Heart left ventricle (tissue), 16 donors: ENCODE measurements at regions not wholly inside any gene's neighbourhood (a gene's known extent, or its start where the extent isn't known, plus 50 kb on each side); places are given as distances from the start of the nearest gene placed in this dataset.

Experiments
- ATAC-seq, 4 donors: fragments of 200-7000 bp; cut with Tn5 transposase; one replicate each; pipeline ENCODE4 v1.9.1; 2020 to 2022; ENCODE audit warnings: moderate library complexity in 4 of 4, mild to moderate bottlenecking in 3 of 4, moderate number of reproducible peaks in 1 of 4
- DNase-seq, 5 donors: peaks; one replicate each; pipeline ENCODE4 v3.0.0-alpha.2; 2020
- H3K27ac ChIP-seq, 12 donors: fragments of 200-600 bp; sonication (generic) in 4 of 12; one replicate each; pipeline versions ENCODE4 v1.5.0 to v1.8.0; 2016 to 2022; ENCODE audit warnings: mild to moderate bottlenecking in 2 of 12
- H3K27me3 ChIP-seq, 9 donors: fragments of 200-600 bp; sonication (generic) in 2 of 9; one replicate each; pipeline versions ENCODE4 v1.5.1 to v1.8.0; 2016 to 2022; ENCODE audit warnings: mild to moderate bottlenecking in 3 of 9
- H3K36me3 ChIP-seq, 9 donors: fragments of 200-600 bp; sonication (generic) in 2 of 9; one replicate each; pipeline versions ENCODE4 v1.5.0 to v1.8.0; 2018 to 2022; ENCODE audit warnings: mild to moderate bottlenecking in 2 of 9
- H3K4me1 ChIP-seq, 12 donors: fragments of 200-600 bp; sonication (generic) in 4 of 12; one replicate each; pipeline versions ENCODE4 v1.5.0 to v1.8.0; 2016 to 2022; ENCODE audit warnings: mild to moderate bottlenecking in 3 of 12
- H3K4me3 ChIP-seq, 12 donors: fragments of 200-600 bp; sonication (generic) in 4 of 12; one replicate each; pipeline versions ENCODE4 v1.5.0 to v1.8.0; 2017 to 2022; ENCODE audit warnings: mild to moderate bottlenecking in 9 of 12, moderate library complexity in 4 of 12
- H3K9me3 ChIP-seq, 12 donors: fragments of 200-600 bp; sonication (generic) in 4 of 12; one replicate each; pipeline versions ENCODE4 v1.5.0 to v1.8.0; 2016 to 2022; ENCODE audit warnings: mild to moderate bottlenecking in 1 of 12
- CTCF ChIP-seq, 12 donors: fragments of 200-600 bp; sonication (generic) in 4 of 12; IDR thresholded peaks; one replicate each; pipeline versions ENCODE4 v1.5.0 to v1.8.0; 2018 to 2022; ENCODE audit warnings: antibody characterized with exemption in 12 of 12, mild to moderate bottlenecking in 5 of 12
- POLR2A ChIP-seq, 2 donors: fragments of 450-650 bp; IDR thresholded peaks; one replicate each; pipeline ENCODE4 v1.6.1; 2017; ENCODE audit warnings: antibody characterized with exemption in 2 of 2, mild to moderate bottlenecking in 2 of 2, moderate library complexity in 2 of 2
- WGBS, 4 donors: extraction: QIAGEN DNeasy Blood & Tissue Kit in 2 of 4; methylation state at CpG; one replicate each; pipeline versions ENCODE4 v1.1.5 to v1.1.7; 2013 to 2018; 5-methylcytosine and 5-hydroxymethylcytosine counted together
- intact Hi-C, 10 donors: fragments of 100-400 bp; cut with DNase I; formaldehyde crosslinking; loops; one replicate each; pipeline versions ENCODE4 v1.11.1 to v1.14.2; 2022
- donor health status: ischemic (EF 13 %, LVEDD 7.1; RV severe dilation, severe dysfunction).
- donor health status: healthy with polysubstance abuse.
- donor health status: DM: no; HTN: yes; CAD: no.
- donor health status: DM: no; HTN: no; CAD: no.
- donor health status: ischemic (EF 25% LVEDD 6.9; RV normal size, moderate dysfunction).
- donor health status: ischemic (EF 25% LVEDD 5.7; RV mildly dilated, moderate dysfunction).
- donor health status: healthy.
- donor health status: DM: yes; HTN: yes; CAD: no.
- donor health status: ischemic (EF 35%, LVEDD 5.7; RV mildly dilated, moderate dysfunction).
- donor health status: nonischemic (EF 11% LVEDD 7.7; RV severe dilation, severe dysfunction).
- donor health status: DM: yes; HTN: yes; CAD: no.
- donor health status: PGD.
- donor health status: ischemic (EF 29% LVEDD 5.4; RV normal size, mild dysfunction).
- donor health status: nonischemic (EF 23%, LVEDD 6.1; RV moderate dilation, normal function).

- H3K27me3 ChIP-seq: no peaks in the 10 kb centered on the region
- intact Hi-C loops: no loop called here
- no peaks in the 10 kb centered on the region for H3K4me1 ChIP-seq
- no peak for TF ChIP-seq POLR2A (IDR thresholded peaks at IDR 0.05)
- no peak for TF ChIP-seq CTCF (IDR thresholded peaks at IDR 0.05)
- no peak overlapping the region for H3K27ac ChIP-seq
- DNase-seq (no peak), ATAC-seq (no peak)
- H3K9me3 ChIP-seq: peaks cover 0 to 3% (median 0%) of the 10 kb centered on the region in 12 donors
- 84 to 98% (median 91%) methylated on average over 1 of the region's 1 CpG for WGBS, 4 donors
- H3K36me3 ChIP-seq: no peaks in the 10 kb centered on the region
- no peak overlapping the region for H3K4me3 ChIP-seq
Observed at GRCh38 chr5:165920655-165921054, 2370.8 kb upstream of the WWC1 start.

GRCh38 chr5:165928971-165929370 lies 2362.5 kb upstream of the WWC1 start:
- no peak for TF ChIP-seq POLR2A (IDR thresholded peaks at IDR 0.05)
- no peak for TF ChIP-seq CTCF (IDR thresholded peaks at IDR 0.05)
- intact Hi-C loops: no loop called here
- no peaks in the 10 kb centered on the region for H3K27me3 ChIP-seq
- no peak for ATAC-seq
- no peaks in the 10 kb centered on the region for H3K36me3 ChIP-seq
- H3K4me3 ChIP-seq: no peak overlapping the region
- H3K9me3 ChIP-seq: peaks cover 0 to 26% (median 4%) of the 10 kb centered on the region in 12 donors
- H3K4me1 ChIP-seq: no peaks in the 10 kb centered on the region
- DNase-seq: no peak
- no peak overlapping the region for H3K27ac ChIP-seq
- WGBS, 4 donors: 78 to 84% (median 80%) methylated on average over 6 of the region's 6 CpGs

- WGBS, 4 donors: 50 to 62% (median 54%) methylated on average over 4 of the region's 4 CpGs
- no peaks in the 10 kb centered on the region for H3K36me3 ChIP-seq
- ATAC-seq: no peak
- no peak overlapping the region for H3K27ac ChIP-seq
- no peaks in the 10 kb centered on the region for H3K27me3 ChIP-seq
- intact Hi-C loops: no loop called here
- no peak for DNase-seq
- no peaks in the 10 kb centered on the region for H3K9me3 ChIP-seq
- H3K4me1 ChIP-seq: no peaks in the 10 kb centered on the region
- no peak overlapping the region for H3K4me3 ChIP-seq
- TF ChIP-seq CTCF (IDR thresholded peaks at IDR 0.05) (no peak), POLR2A (IDR thresholded peaks at IDR 0.05) (no peak)
Observed at GRCh38 chr5:165940541-165940940, 2350.9 kb upstream of the WWC1 start.

GRCh38 chr5:165956854-165957253 lies 2334.6 kb upstream of the WWC1 start:
- Histone ChIP-seq H3K4me1 (no peaks in the 10 kb centered on the region), H3K27me3 (no peaks in the 10 kb centered on the region), H3K9me3 (peaks cover 0 to 5% (median 0%) of the 10 kb centered on the region in 12 donors), H3K27ac (no peak overlapping the region), H3K36me3 (no peaks in the 10 kb centered on the region), H3K4me3 (no peak overlapping the region)
- TF ChIP-seq POLR2A (IDR thresholded peaks at IDR 0.05) (no peak), CTCF (IDR thresholded peaks at IDR 0.05) (no peak)
- 64 to 74% (median 70%) methylated on average over 2 of the region's 2 CpGs for WGBS, 4 donors
- intact Hi-C loops: no loop called here
- DNase-seq (no peak), ATAC-seq (no peak)
